SU-DHL-6 (cell line): ENCODE measurements at regions not wholly inside any gene's neighbourhood (a gene's known extent, or its start where the extent isn't known, plus 50 kb on each side); places are given as distances from the start of the nearest gene placed in this dataset.

Experiments used
- EZH2phosphoT487 ChIP-seq: fragments of 200-600 bp; sonication (generic), shearing (Covaris generic); conservative IDR thresholded peaks from 2 replicates; pipeline ENCODE4 v1.6.1; 2018; ENCODE audit warnings: mild to moderate bottlenecking, antibody characterized with exemption, low read length, moderate library complexity, mixed read lengths
- TF ChIP-seq, protein P1 (sequence below): fragments of 200-600 bp; sonication (generic); IDR thresholded peaks from one replicate; pipeline ENCODE4 v1.5.1; 2017; ENCODE audit warnings: antibody characterized with exemption, mild to moderate bottlenecking, low read length, moderate library complexity; ENCODE audit not compliant: insufficient read depth, poor library complexity, severe bottlenecking

DNA sequence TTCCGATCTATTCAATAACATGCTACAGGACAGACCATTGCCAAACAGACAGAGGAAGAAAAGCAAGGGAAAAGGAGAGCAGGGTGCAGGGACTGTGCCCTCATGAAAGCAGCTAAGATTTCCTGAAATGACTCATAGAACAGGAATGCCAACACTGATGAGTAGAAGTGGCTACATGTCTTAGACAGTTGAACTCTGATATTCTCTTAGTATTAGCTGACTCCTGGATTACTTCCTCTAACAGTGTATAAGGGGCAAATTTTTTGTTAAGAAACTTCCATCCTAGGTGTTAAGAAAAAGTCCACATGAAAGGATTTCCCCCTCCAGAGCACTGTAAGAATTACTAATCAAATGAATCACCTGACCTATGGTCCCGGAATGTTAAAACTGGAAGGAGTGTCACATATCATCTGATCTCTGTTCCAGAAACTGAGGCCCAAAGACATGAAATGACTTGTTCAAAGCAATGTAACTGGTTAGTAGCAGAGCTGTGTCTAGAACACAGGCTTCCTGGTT is 224.9 kb downstream of the IBTK start:
- TF ChIP-seq EZH2phosphoT487: no peak
- TF ChIP-seq, protein P1, sequence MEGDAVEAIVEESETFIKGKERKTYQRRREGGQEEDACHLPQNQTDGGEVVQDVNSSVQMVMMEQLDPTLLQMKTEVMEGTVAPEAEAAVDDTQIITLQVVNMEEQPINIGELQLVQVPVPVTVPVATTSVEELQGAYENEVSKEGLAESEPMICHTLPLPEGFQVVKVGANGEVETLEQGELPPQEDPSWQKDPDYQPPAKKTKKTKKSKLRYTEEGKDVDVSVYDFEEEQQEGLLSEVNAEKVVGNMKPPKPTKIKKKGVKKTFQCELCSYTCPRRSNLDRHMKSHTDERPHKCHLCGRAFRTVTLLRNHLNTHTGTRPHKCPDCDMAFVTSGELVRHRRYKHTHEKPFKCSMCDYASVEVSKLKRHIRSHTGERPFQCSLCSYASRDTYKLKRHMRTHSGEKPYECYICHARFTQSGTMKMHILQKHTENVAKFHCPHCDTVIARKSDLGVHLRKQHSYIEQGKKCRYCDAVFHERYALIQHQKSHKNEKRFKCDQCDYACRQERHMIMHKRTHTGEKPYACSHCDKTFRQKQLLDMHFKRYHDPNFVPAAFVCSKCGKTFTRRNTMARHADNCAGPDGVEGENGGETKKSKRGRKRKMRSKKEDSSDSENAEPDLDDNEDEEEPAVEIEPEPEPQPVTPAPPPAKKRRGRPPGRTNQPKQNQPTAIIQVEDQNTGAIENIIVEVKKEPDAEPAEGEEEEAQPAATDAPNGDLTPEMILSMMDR: no peak
